Left lung (tissue), 4 donors: ENCODE measurements at regions not wholly inside any gene's neighbourhood (a gene's known extent, or its start where the extent isn't known, plus 50 kb on each side); places are given as distances from the start of the nearest gene placed in this dataset.

Experiments used
- ATAC-seq: fragments of 200-7000 bp; cut with Tn5 transposase; one replicate; pipeline ENCODE4 v1.9.1; 2020; ENCODE audit warnings: moderate library complexity
- DNase-seq, 4 donors: peaks; one replicate each; pipeline ENCODE4 v3.0.0-alpha.2; 2013 to 2020
- H3K27ac ChIP-seq, 2 donors: fragments of 200-600 bp; sonication (generic) in 1 of 2; one replicate each; pipeline versions ENCODE4 v1.5.0 to v1.8.0; 2020 to 2021
- H3K27me3 ChIP-seq, 2 donors: fragments of 200-600 bp; sonication (generic) in 1 of 2; one replicate each; pipeline versions ENCODE4 v1.5.0 to v1.8.0; 2020 to 2021
- H3K36me3 ChIP-seq, 2 donors: fragments of 200-600 bp; sonication (generic) in 1 of 2; one replicate each; pipeline versions ENCODE4 v1.5.0 to v1.8.0; 2020 to 2021
- H3K4me1 ChIP-seq, 2 donors: fragments of 200-600 bp; one replicate each; pipeline ENCODE4 v1.8.0; 2021
- H3K4me3 ChIP-seq, 2 donors: fragments of 200-600 bp; sonication (generic) in 1 of 2; one replicate each; pipeline versions ENCODE4 v1.5.0 to v1.8.0; 2020 to 2021; ENCODE audit warnings: mild to moderate bottlenecking in 1 of 2
- H3K9me3 ChIP-seq, 2 donors: fragments of 200-600 bp; sonication (generic) in 1 of 2; one replicate each; pipeline versions ENCODE4 v1.5.0 to v1.8.0; 2020 to 2021
- intact Hi-C, 2 donors: fragments of 100-400 bp; cut with DNase I; formaldehyde crosslinking; loops; one replicate each; pipeline versions ENCODE4 v1.11.2 to v1.14.2; 2022
- TF ChIP-seq, protein P1 (sequence below), 2 donors: fragments of 200-600 bp; sonication (generic) in 1 of 2; IDR thresholded peaks; one replicate each; pipeline versions ENCODE4 v1.5.0 to v1.8.0; 2021; ENCODE audit warnings: antibody characterized with exemption in 2 of 2
- donor health status: DM: no; HTN: yes; CAD: no.
- donor health status: DM: no; HTN: no; CAD: no.

DNA sequence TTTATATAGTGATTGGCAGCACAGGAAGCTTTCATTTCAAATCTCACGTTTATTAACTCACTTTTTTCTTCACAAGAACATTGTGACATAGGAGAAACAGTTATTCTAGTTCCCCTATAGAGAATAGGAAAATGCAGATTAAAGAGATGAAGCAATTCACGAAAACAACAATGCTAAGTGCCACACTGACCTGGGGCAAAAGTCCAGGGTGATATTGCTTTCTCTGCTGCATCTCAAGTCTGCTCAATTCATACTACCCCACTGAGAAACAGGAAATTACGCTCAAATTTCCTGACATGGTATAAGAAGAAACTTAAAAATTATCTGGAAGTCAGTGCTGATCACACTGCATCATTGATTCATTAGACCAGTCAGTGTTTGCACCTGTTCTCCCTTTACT is 66.7 kb upstream of the SEMA6D start:
- Histone ChIP-seq H3K27ac (no peak overlapping the region), H3K4me1 (no peaks in the 10 kb centered on the region), H3K4me3 (no peak overlapping the region), H3K9me3 (no peaks in the 10 kb centered on the region), H3K27me3 (no peaks in the 10 kb centered on the region), H3K36me3 (no peaks in the 10 kb centered on the region)
- DNase-seq = no peak
- intact Hi-C loops = no loop called here
- TF ChIP-seq, protein P1, sequence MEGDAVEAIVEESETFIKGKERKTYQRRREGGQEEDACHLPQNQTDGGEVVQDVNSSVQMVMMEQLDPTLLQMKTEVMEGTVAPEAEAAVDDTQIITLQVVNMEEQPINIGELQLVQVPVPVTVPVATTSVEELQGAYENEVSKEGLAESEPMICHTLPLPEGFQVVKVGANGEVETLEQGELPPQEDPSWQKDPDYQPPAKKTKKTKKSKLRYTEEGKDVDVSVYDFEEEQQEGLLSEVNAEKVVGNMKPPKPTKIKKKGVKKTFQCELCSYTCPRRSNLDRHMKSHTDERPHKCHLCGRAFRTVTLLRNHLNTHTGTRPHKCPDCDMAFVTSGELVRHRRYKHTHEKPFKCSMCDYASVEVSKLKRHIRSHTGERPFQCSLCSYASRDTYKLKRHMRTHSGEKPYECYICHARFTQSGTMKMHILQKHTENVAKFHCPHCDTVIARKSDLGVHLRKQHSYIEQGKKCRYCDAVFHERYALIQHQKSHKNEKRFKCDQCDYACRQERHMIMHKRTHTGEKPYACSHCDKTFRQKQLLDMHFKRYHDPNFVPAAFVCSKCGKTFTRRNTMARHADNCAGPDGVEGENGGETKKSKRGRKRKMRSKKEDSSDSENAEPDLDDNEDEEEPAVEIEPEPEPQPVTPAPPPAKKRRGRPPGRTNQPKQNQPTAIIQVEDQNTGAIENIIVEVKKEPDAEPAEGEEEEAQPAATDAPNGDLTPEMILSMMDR (IDR thresholded peaks at IDR 0.05) = no peak
- no peak for ATAC-seq

DNA sequence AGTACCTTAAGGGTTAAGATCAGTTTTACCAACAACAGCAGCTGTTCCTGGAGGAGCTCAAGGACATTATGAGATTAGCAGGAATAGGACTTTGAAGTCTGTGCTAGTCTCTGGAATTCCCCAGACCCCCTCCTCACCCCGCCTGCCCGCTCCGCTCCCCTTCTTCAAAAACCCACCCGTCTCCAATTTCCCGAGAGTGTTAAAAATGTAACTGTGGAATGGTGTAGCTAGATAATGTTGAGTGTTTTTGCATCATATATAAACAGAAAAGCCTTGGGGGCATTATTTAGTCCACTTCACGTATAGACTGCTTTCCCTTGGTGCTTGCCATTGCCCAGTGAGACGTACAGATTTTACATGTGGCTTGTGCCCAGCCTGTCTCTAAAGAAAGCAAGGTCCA is 65.0 kb upstream of the SEMA6D start:
- Histone ChIP-seq H3K4me3 (no peak overlapping the region), H3K9me3 (no peaks in the 10 kb centered on the region), H3K4me1 (no peaks in the 10 kb centered on the region), H3K36me3 (no peaks in the 10 kb centered on the region), H3K27ac (no peak overlapping the region), H3K27me3 (no peaks in the 10 kb centered on the region)
- TF ChIP-seq, protein P1 (IDR thresholded peaks at IDR 0.05) = no peak
- intact Hi-C loops = no loop called here
- ATAC-seq = no peak
- DNase-seq = no peak

DNA sequence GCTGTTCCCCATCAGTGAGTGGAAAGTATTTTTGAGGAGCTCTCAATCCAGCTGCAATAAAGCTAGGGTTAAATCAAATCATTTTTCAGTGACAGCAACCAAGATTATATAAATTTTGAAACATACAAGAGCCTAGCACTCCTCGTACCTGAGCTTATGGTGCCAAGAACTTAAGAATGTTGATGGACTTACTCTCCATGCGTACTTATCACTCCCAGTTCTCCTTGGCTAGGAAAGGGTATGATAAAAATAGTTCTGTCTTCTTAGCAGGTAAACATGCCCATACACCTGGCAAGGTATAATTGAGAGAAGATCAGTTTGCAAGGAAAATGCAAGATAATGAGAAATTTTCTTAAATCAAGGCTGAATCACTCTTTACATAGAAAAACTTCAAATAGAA is 64.5 kb upstream of the SEMA6D start:
- no peak for ATAC-seq
- Histone ChIP-seq H3K36me3 (no peaks in the 10 kb centered on the region), H3K27me3 (no peaks in the 10 kb centered on the region), H3K4me1 (no peaks in the 10 kb centered on the region), H3K9me3 (no peaks in the 10 kb centered on the region), H3K4me3 (no peak overlapping the region), H3K27ac (no peak overlapping the region)
- intact Hi-C loops = no loop called here
- TF ChIP-seq, protein P1 (IDR thresholded peaks at IDR 0.05) = no peak
- DNase-seq = no peak

DNA sequence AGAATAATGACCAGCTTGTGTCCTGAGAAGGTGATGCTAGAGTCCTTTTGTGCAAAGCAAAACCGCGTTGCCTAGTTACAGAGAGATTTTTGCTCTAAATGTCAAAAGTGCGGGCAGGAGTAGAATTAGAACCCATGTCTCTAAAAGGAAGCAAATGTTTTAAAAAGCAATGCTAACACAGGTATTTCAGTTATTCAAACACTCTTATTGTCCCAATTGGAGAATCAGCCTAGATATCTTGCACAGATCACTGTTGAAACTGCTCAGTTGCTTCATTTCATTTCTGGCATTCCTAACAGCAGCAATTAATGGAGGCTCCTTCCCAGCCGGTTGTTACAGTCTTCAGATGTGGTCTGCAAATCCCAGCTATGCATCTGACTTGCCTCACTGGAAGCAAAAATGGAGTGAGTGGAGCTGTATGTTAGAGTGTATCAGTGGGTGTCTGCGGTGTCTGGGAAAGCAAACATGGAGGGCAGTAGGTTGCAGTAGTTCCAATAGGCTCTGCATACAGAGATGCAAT is 55.6 kb upstream of the SEMA6D start:
- intact Hi-C loops = no loop called here
- no peak for DNase-seq
- Histone ChIP-seq H3K36me3 (no peaks in the 10 kb centered on the region), H3K27me3 (no peaks in the 10 kb centered on the region), H3K27ac (no peak overlapping the region), H3K9me3 (no peaks in the 10 kb centered on the region), H3K4me1 (no peaks in the 10 kb centered on the region), H3K4me3 (no peak overlapping the region)
- no peak for ATAC-seq
- TF ChIP-seq, protein P1 (IDR thresholded peaks at IDR 0.05) = no peak

DNA sequence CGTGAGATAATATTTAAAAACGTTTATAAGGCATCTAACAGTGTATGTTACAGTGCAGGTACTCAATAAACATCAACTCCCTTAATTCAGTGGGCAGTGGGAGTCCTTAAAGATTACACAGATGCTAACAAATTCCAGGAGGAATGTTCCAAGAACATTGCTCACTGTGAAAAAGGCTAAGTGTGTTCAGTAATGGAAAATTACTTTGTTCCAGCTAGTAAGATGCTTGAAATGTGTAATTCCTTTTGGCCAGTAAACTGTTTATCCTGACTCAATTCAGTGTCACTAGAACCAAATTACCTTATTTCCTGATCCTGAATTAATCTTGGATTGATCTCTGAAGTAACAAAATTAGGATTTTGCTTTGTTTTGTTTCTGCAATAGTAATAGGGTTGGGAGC is 54.2 kb upstream of the SEMA6D start:
- Histone ChIP-seq H3K36me3 (no peaks in the 10 kb centered on the region), H3K27me3 (no peaks in the 10 kb centered on the region), H3K4me3 (no peak overlapping the region), H3K27ac (no peak overlapping the region), H3K4me1 (no peaks in the 10 kb centered on the region), H3K9me3 (no peaks in the 10 kb centered on the region)
- intact Hi-C loops = no loop called here
- ATAC-seq (no peak), DNase-seq (no peak)
- TF ChIP-seq, protein P1 (IDR thresholded peaks at IDR 0.05) = no peak
